GM10266 (cell line): ENCODE measurements at regions not wholly inside any gene's neighbourhood (a gene's known extent, or its start where the extent isn't known, plus 50 kb on each side); places are given as distances from the start of the nearest gene placed in this dataset.

ENCODE experiments used
- DNase-seq: peaks from one replicate; pipeline ENCODE4 v3.0.0; 2012; ENCODE audit errors: extremely low spot score
- CTCF ChIP-seq: IDR thresholded peaks from 2 replicates; pipeline ENCODE4 v1.5.1; 2012; ENCODE audit warnings: mild to moderate bottlenecking, low read depth; ENCODE audit not compliant: control insufficient read depth, insufficient read depth; ENCODE audit errors: missing control alignments

DNA sequence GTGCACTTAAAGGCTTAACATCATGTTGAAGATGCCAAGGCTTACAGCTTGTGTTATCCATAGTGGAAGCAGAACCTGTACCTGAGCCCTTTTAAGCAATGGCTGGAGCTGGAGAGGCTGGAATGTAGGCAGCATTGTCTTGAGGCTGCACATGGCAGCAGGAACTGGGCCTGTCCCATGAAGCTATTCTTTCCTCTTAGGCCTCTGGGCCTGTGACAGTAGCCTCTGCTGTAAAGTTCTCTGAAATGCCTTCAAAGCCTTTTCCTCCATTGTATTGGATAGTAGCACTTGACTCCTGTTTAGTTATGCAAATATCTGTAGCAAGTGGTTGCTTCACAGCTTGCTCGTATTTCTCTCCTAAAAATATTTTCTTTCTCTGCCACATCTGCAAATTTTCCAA, 127.4 kb upstream of the ANO5 start:
- no peak for TF ChIP-seq CTCF

GRCh38 chr11:22069844-22070243, 123.0 kb upstream of the ANO5 start:
- no peak for TF ChIP-seq CTCF
- DNase-seq = no peak

More for the DNA sequence above, 127.4 kb upstream of the ANO5 start:
- DNase-seq = no peak

DNA sequence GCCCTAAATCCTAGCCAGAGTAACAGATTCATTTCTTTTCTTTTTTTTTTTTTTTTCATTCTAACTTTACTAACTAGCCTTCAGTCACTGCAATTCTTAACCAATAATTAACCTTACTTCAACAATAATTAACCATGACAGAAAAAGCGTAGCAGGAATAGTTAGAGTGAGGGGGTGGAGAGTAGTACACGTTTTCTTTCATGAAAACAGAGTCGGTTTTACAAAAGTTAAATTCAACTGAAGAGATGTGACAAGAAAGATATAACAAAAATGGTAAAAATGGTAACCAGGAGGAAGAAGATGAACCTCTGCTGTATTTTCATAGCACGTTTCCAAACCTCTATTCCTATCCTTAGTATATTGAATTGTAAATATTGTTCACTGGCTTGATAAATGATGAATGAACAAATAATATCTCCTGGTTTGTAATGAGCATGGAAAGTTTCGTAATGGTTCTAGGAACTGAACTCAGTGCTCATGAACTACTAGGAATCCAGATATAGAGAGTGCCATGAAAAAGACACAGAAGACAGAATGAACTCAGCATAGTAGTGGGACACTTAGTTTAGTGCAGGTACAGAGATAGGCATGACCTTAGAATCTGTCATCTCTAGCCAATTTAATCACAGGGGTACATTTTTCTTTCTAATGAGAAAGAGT, 116.5 kb upstream of the ANO5 start:
- no peak for TF ChIP-seq CTCF
- DNase-seq = no peak

DNA sequence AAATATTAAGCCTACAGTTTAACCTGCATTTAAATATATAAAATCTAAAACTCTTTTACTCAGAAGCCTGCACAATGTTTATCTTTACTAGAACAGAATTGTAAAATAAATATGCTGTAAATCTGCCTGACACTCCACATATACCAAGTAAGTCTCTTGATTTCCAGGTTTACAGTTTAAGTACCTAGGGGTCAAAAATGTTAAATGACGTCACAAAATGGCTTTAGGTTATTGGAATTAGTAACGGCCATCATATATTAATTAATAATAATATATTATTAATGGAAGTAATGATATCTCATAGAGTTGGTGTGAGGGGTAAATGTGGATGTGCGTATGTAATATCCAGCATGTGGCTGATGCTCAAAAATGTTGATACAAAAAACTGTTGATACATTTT, 114.8 kb upstream of the ANO5 start:
- DNase-seq = no peak
- TF ChIP-seq CTCF = no peak

GRCh38 chr11:22079133-22079872, 113.6 kb upstream of the ANO5 start:
- DNase-seq = no peak
- no peak for TF ChIP-seq CTCF

DNA sequence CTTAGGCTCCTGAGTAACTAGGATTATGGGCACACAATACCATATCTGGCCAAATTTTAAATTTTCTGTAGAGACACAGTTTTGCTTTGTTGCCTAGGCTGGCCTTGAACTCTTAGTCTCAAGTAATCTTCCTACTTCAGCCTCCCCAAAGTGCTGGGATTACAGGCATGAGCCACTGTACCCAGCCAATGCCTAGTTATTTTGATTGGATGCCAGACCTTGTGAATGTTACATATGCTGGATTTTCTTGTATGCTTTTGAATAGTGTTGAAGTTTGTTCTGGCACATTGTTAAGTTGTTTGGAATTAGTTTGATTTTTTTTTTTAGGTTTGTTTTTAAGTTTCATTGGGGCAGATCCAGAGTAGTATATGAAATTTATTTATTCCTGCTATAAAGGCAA, 110.7 kb upstream of the ANO5 start:
- DNase-seq = no peak
- TF ChIP-seq CTCF = no peak

GRCh38 chr11:22082788-22083187, 110.1 kb upstream of the ANO5 start:
- no peak for TF ChIP-seq CTCF
- no peak for DNase-seq
